HG02938 (cell line): ENCODE measurements at regions not wholly inside any gene's neighbourhood (a gene's known extent, or its start where the extent isn't known, plus 50 kb on each side); places are given as distances from the start of the nearest gene placed in this dataset.

Experiments used
- ATAC-seq: cut with Tn5 transposase; IDR thresholded peaks from one replicate; pipeline ENCODE4 v1.9.1; 2021; ENCODE audit warnings: mild to moderate bottlenecking, moderate library complexity; ENCODE audit not compliant: unreplicated experiment

- no peak for ATAC-seq
Observed at GRCh38 chr1:229760478-229760996, 134.5 kb downstream of the URB2 start.

GRCh38 chr1:229762891-229763290 is 136.8 kb downstream of the URB2 start:
- no peak for ATAC-seq

- ATAC-seq = no peak
Observed at GRCh38 chr1:229768232-229768631, 142.2 kb downstream of the URB2 start.

GRCh38 chr1:229769006-229769405 is 143.0 kb downstream of the URB2 start:
- ATAC-seq = no peak

GRCh38 chr1:229769809-229770208 is 143.8 kb downstream of the URB2 start:
- no peak for ATAC-seq

- ATAC-seq = no peak
Observed at GRCh38 chr1:229778794-229779193, 152.7 kb downstream of the URB2 start.

GRCh38 chr1:229781453-229781852 is 155.4 kb downstream of the URB2 start:
- no peak for ATAC-seq

GRCh38 chr1:229782469-229782868 is 156.4 kb downstream of the URB2 start:
- ATAC-seq = no peak

GRCh38 chr1:229784834-229785233 is 158.8 kb downstream of the URB2 start:
- ATAC-seq = no peak

- no peak for ATAC-seq
Observed at GRCh38 chr1:229786974-229787610, 161.0 kb downstream of the URB2 start.

- ATAC-seq = no peak
Observed at GRCh38 chr1:229788004-229788403, 162.0 kb downstream of the URB2 start.

GRCh38 chr1:229792012-229792975 is 166.2 kb downstream of the URB2 start:
- no peak for ATAC-seq

GRCh38 chr1:229793488-229793887 is 167.4 kb downstream of the URB2 start:
- no peak for ATAC-seq

- ATAC-seq = no peak
Observed at GRCh38 chr1:229798558-229798957, 172.5 kb downstream of the URB2 start.

- no peak for ATAC-seq
Observed at GRCh38 chr1:229803626-229804217, 177.7 kb downstream of the URB2 start.

GRCh38 chr1:229808272-229808671 is 182.2 kb downstream of the URB2 start:
- no peak for ATAC-seq

- no peak for ATAC-seq
Observed at GRCh38 chr1:229810140-229810539, 184.1 kb downstream of the URB2 start.

- ATAC-seq = no peak
Observed at GRCh38 chr1:229810961-229811360, 184.9 kb downstream of the URB2 start.

- ATAC-seq = no peak
Observed at GRCh38 chr1:229812148-229812547, 186.1 kb downstream of the URB2 start.

GRCh38 chr1:229812693-229813092 is 186.6 kb downstream of the URB2 start:
- ATAC-seq = no peak

- no peak for ATAC-seq
Observed at GRCh38 chr1:229815076-229815475, 189.0 kb downstream of the URB2 start.

- ATAC-seq = no peak
Observed at GRCh38 chr1:229815961-229816360, 189.9 kb downstream of the URB2 start.
